Epidermal melanocyte (primary cell): ENCODE measurements at regions not wholly inside any gene's neighbourhood (a gene's known extent, or its start where the extent isn't known, plus 50 kb on each side); places are given as distances from the start of the nearest gene placed in this dataset.

Experiments
- DNase-seq: peaks from one replicate; pipeline ENCODE4 v3.0.0; 2011; ENCODE audit warnings: low spot score; ENCODE audit not compliant: insufficient read length

GRCh38 chr11:116478669-116479668 lies 293.8 kb downstream of the BUD13 start:
- DNase-seq = no peak

- no peak for DNase-seq
Observed at GRCh38 chr11:116478205-116478604, 294.6 kb downstream of the BUD13 start.

GRCh38 chr11:116473790-116474346 lies 298.9 kb downstream of the BUD13 start:
- no peak for DNase-seq

- DNase-seq = no peak
Observed at GRCh38 chr11:116473206-116473769, 299.5 kb downstream of the BUD13 start.

- no peak for DNase-seq
Observed at GRCh38 chr11:116472651-116473050, 300.1 kb downstream of the BUD13 start.

- no peak for DNase-seq
Observed at GRCh38 chr11:116471608-116472256, 301.1 kb downstream of the BUD13 start.

GRCh38 chr11:116468699-116469098 lies 304.1 kb downstream of the BUD13 start:
- DNase-seq = no peak

- DNase-seq = no peak
Observed at GRCh38 chr11:116467823-116468222, 305.0 kb downstream of the BUD13 start.

GRCh38 chr11:116466801-116467200 lies 306.0 kb downstream of the BUD13 start:
- DNase-seq = no peak

- no peak for DNase-seq
Observed at GRCh38 chr11:116466191-116466590, 306.6 kb downstream of the BUD13 start.

GRCh38 chr11:116465056-116465455 lies 307.7 kb downstream of the BUD13 start:
- DNase-seq = no peak

GRCh38 chr11:116461789-116462188 lies 311.0 kb downstream of the BUD13 start:
- DNase-seq = no peak

- DNase-seq = no peak
Observed at GRCh38 chr11:116460156-116460920, 312.4 kb downstream of the BUD13 start.

GRCh38 chr11:116459185-116460045 lies 313.4 kb downstream of the BUD13 start:
- DNase-seq = no peak

GRCh38 chr11:116458546-116458945 lies 314.2 kb downstream of the BUD13 start:
- DNase-seq = no peak

- no peak for DNase-seq
Observed at GRCh38 chr11:116457336-116458007, 315.3 kb downstream of the BUD13 start.

GRCh38 chr11:116454951-116455350 lies 317.8 kb downstream of the BUD13 start:
- no peak for DNase-seq

- no peak for DNase-seq
Observed at GRCh38 chr11:116454020-116454645, 318.7 kb downstream of the BUD13 start.

- DNase-seq = no peak
Observed at GRCh38 chr11:116452461-116452860, 320.3 kb downstream of the BUD13 start.
